Activated naive CD8-positive, alpha-beta T cell treated with anti-CD3 and anti-CD28 coated beads, Interleukin-2, amount 10 ng/mL, durations not matched to agents 7 days and 5 days (primary cell): ENCODE measurements at regions not wholly inside any gene's neighbourhood (a gene's known extent, or its start where the extent isn't known, plus 50 kb on each side); places are given as distances from the start of the nearest gene placed in this dataset.

Experiments used
- ATAC-seq: fragments of 150-1000 bp; cut with Tn5 transposase; one replicate; pipeline ENCODE4 v1.10.0; 2021; ENCODE audit warnings: low read depth, moderate library complexity
- POLR2A ChIA-PET: fragments of 350-600 bp; sonication (Branson Sonifier 250); formaldehyde crosslinking; loops from one replicate; lab custom pipeline; 2021; ENCODE audit warnings: antibody characterized with exemption; lab: Charles Lee
- DNase-seq: peaks from one replicate; pipeline ENCODE4 v3.0.0; 2021
- H3K27ac Mint-ChIP-seq: one replicate; pipeline ENCODE4 v1.8.0; 2022; ENCODE audit warnings: mild to moderate bottlenecking, mixed read lengths
- H3K27me3 Mint-ChIP-seq: one replicate; pipeline ENCODE4 v1.8.0; 2022; ENCODE audit warnings: mild to moderate bottlenecking, moderate library complexity, mixed read lengths
- H3K36me3 Mint-ChIP-seq: one replicate; pipeline ENCODE4 v1.8.0; 2021; ENCODE audit warnings: mild to moderate bottlenecking, mixed read lengths
- H3K4me1 Mint-ChIP-seq: one replicate; pipeline ENCODE4 v1.8.0; 2021; ENCODE audit warnings: mixed read lengths
- H3K4me3 Mint-ChIP-seq: one replicate; pipeline ENCODE4 v1.8.0; 2022; ENCODE audit warnings: mild to moderate bottlenecking, moderate library complexity, mixed read lengths
- H3K9me3 Mint-ChIP-seq: one replicate; pipeline ENCODE4 v1.8.0; 2021; ENCODE audit warnings: mixed read lengths

DNA sequence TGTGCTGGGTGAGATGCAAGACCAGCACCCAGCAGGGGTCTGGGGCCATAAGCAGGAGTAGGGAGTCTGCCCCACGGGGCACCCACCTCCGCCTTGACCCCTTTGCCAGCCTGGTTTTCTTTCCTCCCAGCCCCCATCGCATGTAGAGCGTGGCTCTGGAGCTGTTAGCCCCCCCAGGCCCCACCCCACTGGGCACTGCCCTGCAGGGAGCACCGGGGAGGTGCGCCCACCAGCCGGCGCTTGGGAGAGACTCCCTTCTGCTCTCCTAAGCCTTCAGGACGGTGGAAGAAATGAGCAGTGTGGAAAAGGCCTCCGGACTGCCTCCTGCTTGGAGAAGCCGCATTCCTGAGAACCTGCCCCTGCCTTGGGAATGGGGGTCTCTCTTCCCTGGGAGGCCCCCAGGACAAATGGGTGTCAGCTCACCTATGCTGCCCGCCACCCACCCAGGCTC is 186.2 kb downstream of the IRF8 start:
- Mint-ChIP-seq H3K4me3 (no peak overlapping the region), H3K36me3 (no peaks in the 10 kb centered on the region), H3K27ac (no peak overlapping the region), H3K4me1 (peaks cover 16% of the 10 kb centered on the region), H3K27me3 (peaks cover 9% of the 10 kb centered on the region), H3K9me3 (no peaks in the 10 kb centered on the region)
- DNase-seq (peak; percentile 13), ATAC-seq (no peak)
- POLR2A ChIA-PET = no interaction called here

- no peaks in the 10 kb centered on the region for H3K36me3 Mint-ChIP-seq
- no peaks in the 10 kb centered on the region for H3K9me3 Mint-ChIP-seq
- peaks cover 16% of the 10 kb centered on the region for H3K4me1 Mint-ChIP-seq
- no peak for ATAC-seq
- peak; percentile 8 for DNase-seq
- H3K27ac Mint-ChIP-seq = no peak overlapping the region
- no peak overlapping the region for H3K4me3 Mint-ChIP-seq
- POLR2A ChIA-PET = no interaction called here
- peaks cover 7% of the 10 kb centered on the region for H3K27me3 Mint-ChIP-seq
These were observed 186.8 kb downstream of the IRF8 start for GRCh38 chr16:86085795-86086194.

GRCh38 chr16:86086471-86086870 is 187.5 kb downstream of the IRF8 start:
- peaks cover 16% of the 10 kb centered on the region for H3K4me1 Mint-ChIP-seq
- H3K27ac Mint-ChIP-seq = no peak overlapping the region
- ATAC-seq = no peak
- H3K36me3 Mint-ChIP-seq = no peaks in the 10 kb centered on the region
- peak; percentile 25 for DNase-seq
- H3K9me3 Mint-ChIP-seq = no peaks in the 10 kb centered on the region
- no peak overlapping the region for H3K4me3 Mint-ChIP-seq
- H3K27me3 Mint-ChIP-seq = peaks cover 7% of the 10 kb centered on the region
- POLR2A ChIA-PET = no interaction called here

DNA sequence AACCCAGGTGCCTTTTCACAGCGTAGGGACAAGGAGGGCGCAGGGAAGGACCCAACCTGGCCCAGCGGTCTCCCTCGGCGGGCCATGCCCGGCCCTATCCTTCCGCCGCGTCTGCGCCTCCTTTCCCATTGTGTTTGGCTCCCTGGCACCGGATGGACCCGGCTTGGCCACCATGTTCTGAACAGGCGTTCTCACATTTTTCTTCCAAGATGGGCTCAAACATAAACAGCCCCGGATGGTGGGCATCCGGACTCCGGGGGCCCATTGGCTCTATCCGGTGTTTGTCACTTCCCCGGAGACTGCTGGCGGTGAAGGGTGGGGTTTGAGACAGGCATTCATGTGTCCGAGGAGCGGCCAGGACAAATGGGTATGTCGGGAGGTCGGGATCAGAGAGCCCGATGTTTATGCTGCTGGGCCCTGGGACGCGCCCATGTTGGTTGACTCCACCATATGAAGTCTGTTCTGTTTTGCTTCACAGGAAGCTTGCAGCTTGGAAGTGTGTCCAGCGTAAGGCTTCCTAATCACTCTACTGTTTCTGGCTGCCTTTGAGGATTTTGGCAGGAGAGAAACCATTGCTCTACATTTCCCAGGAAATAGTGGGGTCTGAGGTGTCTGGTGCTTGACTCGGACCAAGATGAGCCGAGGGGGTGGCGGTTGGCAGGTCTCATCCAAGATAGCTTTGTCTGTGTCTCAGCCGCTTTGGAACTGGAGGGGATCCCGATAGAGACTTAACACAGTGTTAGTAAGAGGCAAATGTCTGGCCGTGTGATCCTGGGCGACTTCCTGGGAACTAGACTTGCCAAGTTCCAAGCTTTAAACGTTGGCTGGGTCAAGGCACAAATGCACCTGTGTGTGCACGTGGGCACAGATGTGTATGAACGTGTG is 188.3 kb downstream of the IRF8 start:
- Mint-ChIP-seq H3K27me3 (peaks cover 3% of the 10 kb centered on the region), H3K9me3 (no peaks in the 10 kb centered on the region), H3K36me3 (no peaks in the 10 kb centered on the region), H3K4me1 (peaks cover 16% of the 10 kb centered on the region), H3K4me3 (no peak overlapping the region), H3K27ac (no peak overlapping the region)
- no peak for ATAC-seq
- POLR2A ChIA-PET = no interaction called here
- DNase-seq = peak; percentile 19

- Mint-ChIP-seq H3K36me3 (no peaks in the 10 kb centered on the region), H3K27me3 (no peaks in the 10 kb centered on the region), H3K27ac (no peak overlapping the region), H3K4me1 (peaks cover 16% of the 10 kb centered on the region), H3K9me3 (no peaks in the 10 kb centered on the region), H3K4me3 (no peak overlapping the region)
- peak; percentile 6 for DNase-seq
- POLR2A ChIA-PET = no interaction called here
- ATAC-seq = no peak
These were observed 188.9 kb downstream of the IRF8 start for GRCh38 chr16:86087896-86088230.

DNA sequence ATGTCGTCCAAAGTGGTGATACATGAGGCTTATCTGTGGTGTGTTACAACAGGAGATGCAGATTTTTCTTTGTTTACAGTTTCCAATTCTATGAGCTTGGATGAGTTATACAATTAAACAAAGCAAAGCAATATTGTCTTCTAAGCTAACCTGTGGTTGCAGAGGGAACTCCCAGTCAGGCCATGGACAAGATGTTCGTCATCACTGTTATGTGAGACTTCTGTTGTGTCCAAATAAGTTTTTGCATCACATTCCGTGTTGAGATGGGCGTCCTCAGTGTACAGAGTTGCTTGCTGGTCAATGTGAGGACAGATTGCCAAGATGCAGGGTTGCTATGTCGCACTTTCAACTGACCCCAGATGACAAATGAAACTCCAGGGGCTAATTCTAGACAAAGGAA is 189.3 kb downstream of the IRF8 start:
- POLR2A ChIA-PET = no interaction called here
- H3K27ac Mint-ChIP-seq = no peak overlapping the region
- DNase-seq (peak; percentile 5), ATAC-seq (no peak)
- no peak overlapping the region for H3K4me3 Mint-ChIP-seq
- H3K36me3 Mint-ChIP-seq = no peaks in the 10 kb centered on the region
- no peaks in the 10 kb centered on the region for H3K27me3 Mint-ChIP-seq
- peaks cover 16% of the 10 kb centered on the region for H3K4me1 Mint-ChIP-seq
- H3K9me3 Mint-ChIP-seq = no peaks in the 10 kb centered on the region

DNA sequence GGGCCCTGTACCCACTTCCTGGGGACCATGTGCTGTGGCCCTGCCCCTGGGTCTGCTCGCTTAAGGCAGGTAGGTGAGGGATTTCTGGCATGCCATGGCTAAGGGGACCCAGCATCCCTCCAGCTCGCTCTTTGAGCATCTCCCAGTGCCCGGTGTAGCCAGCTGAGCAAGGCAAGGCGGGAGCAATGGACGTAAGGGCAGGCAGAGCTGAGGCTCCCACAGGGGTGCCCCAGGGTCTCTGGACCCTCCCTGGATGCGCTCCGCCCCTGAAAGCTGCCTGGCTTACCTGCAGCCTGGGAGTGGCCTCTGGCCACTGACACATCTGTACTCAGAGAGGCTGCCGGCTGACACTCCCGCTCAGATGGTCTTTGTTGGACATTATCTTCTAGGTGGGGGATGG is 189.9 kb downstream of the IRF8 start:
- peak; percentile 26 for DNase-seq
- Mint-ChIP-seq H3K9me3 (no peaks in the 10 kb centered on the region), H3K4me1 (peaks cover 16% of the 10 kb centered on the region), H3K27me3 (no peaks in the 10 kb centered on the region), H3K4me3 (no peak overlapping the region), H3K36me3 (no peaks in the 10 kb centered on the region), H3K27ac (no peak overlapping the region)
- POLR2A ChIA-PET = no interaction called here
- no peak for ATAC-seq

DNA sequence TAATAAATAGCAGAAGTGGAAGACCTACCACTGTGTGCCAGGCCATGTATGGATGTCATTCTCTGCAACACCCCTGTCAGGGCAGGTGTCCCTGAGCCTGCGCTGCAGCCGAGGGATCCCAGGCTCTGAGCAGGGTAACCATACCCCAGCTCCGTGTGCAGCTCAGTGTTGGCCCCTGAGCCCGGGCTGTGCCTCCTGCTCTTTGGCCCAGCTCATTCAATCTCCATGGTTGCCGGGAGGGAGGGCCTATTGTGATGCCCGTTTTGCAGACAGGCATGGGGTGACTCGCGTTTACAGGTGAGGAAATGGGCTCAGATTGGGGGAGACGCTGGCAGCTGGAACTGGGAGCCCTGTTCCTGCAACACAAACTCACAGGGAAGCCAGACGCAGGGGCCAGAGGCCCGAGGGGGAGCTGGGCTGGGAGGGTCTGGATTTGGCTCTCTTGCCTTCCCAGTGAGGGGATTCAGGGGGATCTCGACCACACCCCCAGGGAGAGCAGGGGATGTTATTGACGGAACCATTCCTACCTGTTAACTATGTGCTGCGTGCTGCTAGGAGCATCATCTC is 190.5 kb downstream of the IRF8 start:
- no peak for ATAC-seq
- Mint-ChIP-seq H3K27me3 (no peaks in the 10 kb centered on the region), H3K9me3 (no peaks in the 10 kb centered on the region), H3K27ac (peak overlapping the region; percentile 73), H3K36me3 (no peaks in the 10 kb centered on the region), H3K4me3 (peak overlapping the region; percentile 29), H3K4me1 (peaks cover 16% of the 10 kb centered on the region)
- POLR2A ChIA-PET = no interaction called here
- DNase-seq = peak; percentile 11

- peak; percentile 65 for ATAC-seq
- H3K27ac Mint-ChIP-seq = peak overlapping the region; percentile 73
- H3K36me3 Mint-ChIP-seq = no peaks in the 10 kb centered on the region
- peaks cover 16% of the 10 kb centered on the region for H3K4me1 Mint-ChIP-seq
- DNase-seq = peak; percentile 34
- no peaks in the 10 kb centered on the region for H3K27me3 Mint-ChIP-seq
- POLR2A ChIA-PET = no interaction called here
- H3K9me3 Mint-ChIP-seq = no peaks in the 10 kb centered on the region
- H3K4me3 Mint-ChIP-seq = peak overlapping the region; percentile 29
These were observed 191.0 kb downstream of the IRF8 start for GRCh38 chr16:86089991-86090390.

- H3K27ac Mint-ChIP-seq = no peak overlapping the region
- H3K27me3 Mint-ChIP-seq = no peaks in the 10 kb centered on the region
- POLR2A ChIA-PET = no interaction called here
- no peak overlapping the region for H3K4me3 Mint-ChIP-seq
- ATAC-seq (no peak), DNase-seq (peak; percentile 14)
- H3K36me3 Mint-ChIP-seq = no peaks in the 10 kb centered on the region
- no peaks in the 10 kb centered on the region for H3K9me3 Mint-ChIP-seq
- peaks cover 16% of the 10 kb centered on the region for H3K4me1 Mint-ChIP-seq
These were observed 191.7 kb downstream of the IRF8 start for GRCh38 chr16:86090461-86091170.

- Mint-ChIP-seq H3K9me3 (no peaks in the 10 kb centered on the region), H3K4me1 (peaks cover 12% of the 10 kb centered on the region), H3K27me3 (no peaks in the 10 kb centered on the region), H3K36me3 (no peaks in the 10 kb centered on the region), H3K4me3 (no peak overlapping the region), H3K27ac (no peak overlapping the region)
- ATAC-seq = no peak
- peak; percentile 4 for DNase-seq
- POLR2A ChIA-PET = no interaction called here
These were observed 193.0 kb downstream of the IRF8 start for GRCh38 chr16:86091976-86092375.

- Mint-ChIP-seq H3K36me3 (no peaks in the 10 kb centered on the region), H3K9me3 (no peaks in the 10 kb centered on the region), H3K4me3 (no peak overlapping the region), H3K27me3 (no peaks in the 10 kb centered on the region), H3K4me1 (peaks cover 12% of the 10 kb centered on the region), H3K27ac (no peak overlapping the region)
- no peak for ATAC-seq
- DNase-seq = peak; percentile 19
- POLR2A ChIA-PET = no interaction called here
These were observed 193.9 kb downstream of the IRF8 start for GRCh38 chr16:86092586-86093480.
